Nephron (organoid): ENCODE measurements at regions not wholly inside any gene's neighbourhood (a gene's known extent, or its start where the extent isn't known, plus 50 kb on each side); places are given as distances from the start of the nearest gene placed in this dataset.

Experiments used
- H3K27ac Mint-ChIP-seq, 3 experiments: 2 replicates each; pipeline ENCODE4 v1.8.0; 2020; ENCODE audit warnings: mixed read lengths in 3 of 3, mild to moderate bottlenecking in 2 of 3, moderate library complexity in 1 of 3
- H3K27me3 Mint-ChIP-seq: 2 replicates; pipeline ENCODE4 v1.8.0; 2021; ENCODE audit warnings: low read depth, mild to moderate bottlenecking, moderate library complexity, mixed read lengths
- H3K36me3 Mint-ChIP-seq: 2 replicates; pipeline ENCODE4 v1.8.0; 2020; ENCODE audit warnings: low read depth, mixed read lengths
- H3K4me1 Mint-ChIP-seq: 2 replicates; pipeline ENCODE4 v1.8.0; 2020; ENCODE audit warnings: mixed read lengths
- H3K4me3 Mint-ChIP-seq, 3 experiments: 2 replicates each; pipeline ENCODE4 v1.8.0; 2020; ENCODE audit warnings: mild to moderate bottlenecking in 3 of 3, mixed read lengths in 3 of 3, moderate library complexity in 2 of 3
- H3K9me3 Mint-ChIP-seq: 2 replicates; pipeline ENCODE4 v1.8.0; 2020; ENCODE audit warnings: mixed read lengths
- TF ChIP-seq, protein P1 (sequence below), 3 experiments: fragments of 200-600 bp; sonication (generic); IDR thresholded peaks; one replicate each; pipeline ENCODE4 v1.5.0; 2021; ENCODE audit warnings: antibody characterized with exemption in 3 of 3; ENCODE audit not compliant: unreplicated experiment in 3 of 3

DNA sequence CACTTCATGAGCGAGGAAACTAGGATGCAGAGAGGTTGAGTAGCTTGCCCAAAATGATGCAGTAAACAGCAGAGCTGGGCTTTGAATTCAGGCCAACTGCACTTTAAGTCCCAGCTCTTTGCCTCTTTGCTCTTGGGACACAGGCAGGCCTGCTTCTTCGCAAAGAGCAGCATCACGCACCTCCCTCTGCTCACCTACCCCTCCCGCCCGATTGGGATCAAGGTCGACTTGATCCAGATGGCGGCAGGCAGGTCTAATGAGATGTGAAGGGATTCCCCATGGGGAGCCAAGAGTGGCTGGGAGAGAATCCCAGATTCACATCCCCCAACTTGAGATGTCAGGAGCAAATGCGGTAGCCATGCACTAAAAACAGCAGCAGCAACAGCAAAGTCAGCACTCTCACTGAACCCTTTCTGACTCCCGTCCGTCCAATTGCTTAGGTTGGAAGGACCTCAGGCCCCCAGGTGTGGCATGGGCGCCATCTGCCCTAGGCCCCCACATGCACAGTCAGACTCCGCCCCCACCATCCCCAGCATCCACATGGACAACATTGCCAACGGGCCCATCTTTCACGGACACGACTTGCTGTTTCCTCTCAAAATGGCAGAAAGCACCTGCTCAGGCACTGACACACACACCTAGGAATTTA, 84.3 kb upstream of the MAP4K4 start:
- TF ChIP-seq, protein P1, sequence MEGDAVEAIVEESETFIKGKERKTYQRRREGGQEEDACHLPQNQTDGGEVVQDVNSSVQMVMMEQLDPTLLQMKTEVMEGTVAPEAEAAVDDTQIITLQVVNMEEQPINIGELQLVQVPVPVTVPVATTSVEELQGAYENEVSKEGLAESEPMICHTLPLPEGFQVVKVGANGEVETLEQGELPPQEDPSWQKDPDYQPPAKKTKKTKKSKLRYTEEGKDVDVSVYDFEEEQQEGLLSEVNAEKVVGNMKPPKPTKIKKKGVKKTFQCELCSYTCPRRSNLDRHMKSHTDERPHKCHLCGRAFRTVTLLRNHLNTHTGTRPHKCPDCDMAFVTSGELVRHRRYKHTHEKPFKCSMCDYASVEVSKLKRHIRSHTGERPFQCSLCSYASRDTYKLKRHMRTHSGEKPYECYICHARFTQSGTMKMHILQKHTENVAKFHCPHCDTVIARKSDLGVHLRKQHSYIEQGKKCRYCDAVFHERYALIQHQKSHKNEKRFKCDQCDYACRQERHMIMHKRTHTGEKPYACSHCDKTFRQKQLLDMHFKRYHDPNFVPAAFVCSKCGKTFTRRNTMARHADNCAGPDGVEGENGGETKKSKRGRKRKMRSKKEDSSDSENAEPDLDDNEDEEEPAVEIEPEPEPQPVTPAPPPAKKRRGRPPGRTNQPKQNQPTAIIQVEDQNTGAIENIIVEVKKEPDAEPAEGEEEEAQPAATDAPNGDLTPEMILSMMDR (IDR thresholded peaks at IDR 0.05; ENCODE audit: unreplicated experiment in 3 of 3) = no peak
- H3K9me3 Mint-ChIP-seq = peaks cover 9% of the 10 kb centered on the region
- H3K36me3 Mint-ChIP-seq = no peaks in the 10 kb centered on the region
- H3K27ac Mint-ChIP-seq = no peak overlapping the region
- H3K4me1 Mint-ChIP-seq = peaks cover 41% of the 10 kb centered on the region
- H3K4me3 Mint-ChIP-seq = no peak overlapping the region
- peaks cover 8% of the 10 kb centered on the region for H3K27me3 Mint-ChIP-seq

DNA sequence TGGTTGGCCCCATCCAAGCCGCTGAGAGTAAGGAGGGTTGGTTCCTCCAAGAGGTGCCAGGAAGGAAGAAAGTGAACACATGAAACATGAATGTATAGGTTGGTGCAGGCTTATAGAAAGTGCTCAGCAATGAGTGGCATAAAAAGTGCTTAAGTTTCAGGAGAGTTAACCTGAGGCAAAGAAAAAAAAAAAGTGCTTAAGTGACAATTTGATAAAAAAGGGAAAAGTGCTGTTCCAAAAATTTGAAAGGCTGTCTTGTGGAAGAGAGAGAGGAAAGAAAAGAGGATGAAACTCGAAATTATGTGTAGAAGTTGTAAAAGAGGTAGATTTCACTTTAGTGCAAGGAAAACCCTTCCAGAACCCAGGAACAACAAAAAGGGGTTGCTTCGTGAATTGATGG, 85.5 kb upstream of the MAP4K4 start:
- no peak overlapping the region for H3K27ac Mint-ChIP-seq
- H3K4me1 Mint-ChIP-seq = peaks cover 30% of the 10 kb centered on the region
- H3K4me3 Mint-ChIP-seq = no peak overlapping the region
- H3K9me3 Mint-ChIP-seq = peaks cover 14% of the 10 kb centered on the region
- H3K36me3 Mint-ChIP-seq = no peaks in the 10 kb centered on the region
- H3K27me3 Mint-ChIP-seq = peaks cover 3% of the 10 kb centered on the region
- TF ChIP-seq, protein P1 (IDR thresholded peaks at IDR 0.05; ENCODE audit: unreplicated experiment in 3 of 3) = no peak

DNA sequence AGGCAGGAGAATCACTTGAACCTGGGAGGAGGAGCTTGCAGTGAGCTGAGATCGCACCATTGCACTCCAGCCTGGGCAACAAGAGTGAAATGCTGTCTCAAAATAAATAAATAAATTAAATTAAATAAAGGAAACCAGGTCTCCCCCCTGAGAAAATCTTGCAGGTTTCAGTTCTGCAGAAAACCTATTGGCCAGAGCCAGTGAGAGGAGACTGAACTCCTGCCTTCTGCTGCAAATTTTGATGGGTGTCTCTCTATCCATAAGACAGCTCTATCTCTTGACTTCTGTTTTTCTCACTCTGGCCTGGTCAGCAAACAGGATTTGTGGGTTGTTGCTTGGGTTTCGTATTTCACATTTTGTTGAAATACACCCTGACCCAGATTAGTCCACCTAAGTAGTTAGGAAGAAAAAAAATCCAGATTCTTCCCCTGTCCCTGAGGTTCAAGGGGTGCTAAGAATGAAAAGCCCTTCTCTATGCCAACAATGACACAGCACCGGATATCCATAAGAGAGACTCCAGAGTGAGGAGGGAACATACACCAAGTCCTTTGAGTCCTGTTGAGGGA, 86.7 kb upstream of the MAP4K4 start:
- TF ChIP-seq, protein P1 (IDR thresholded peaks at IDR 0.05; ENCODE audit: unreplicated experiment in 3 of 3) = no peak
- no peaks in the 10 kb centered on the region for H3K36me3 Mint-ChIP-seq
- H3K4me1 Mint-ChIP-seq = peaks cover 19% of the 10 kb centered on the region
- H3K27me3 Mint-ChIP-seq = peaks cover 3% of the 10 kb centered on the region
- no peak overlapping the region for H3K4me3 Mint-ChIP-seq
- peaks cover 21% of the 10 kb centered on the region for H3K9me3 Mint-ChIP-seq
- H3K27ac Mint-ChIP-seq = no peak overlapping the region

DNA sequence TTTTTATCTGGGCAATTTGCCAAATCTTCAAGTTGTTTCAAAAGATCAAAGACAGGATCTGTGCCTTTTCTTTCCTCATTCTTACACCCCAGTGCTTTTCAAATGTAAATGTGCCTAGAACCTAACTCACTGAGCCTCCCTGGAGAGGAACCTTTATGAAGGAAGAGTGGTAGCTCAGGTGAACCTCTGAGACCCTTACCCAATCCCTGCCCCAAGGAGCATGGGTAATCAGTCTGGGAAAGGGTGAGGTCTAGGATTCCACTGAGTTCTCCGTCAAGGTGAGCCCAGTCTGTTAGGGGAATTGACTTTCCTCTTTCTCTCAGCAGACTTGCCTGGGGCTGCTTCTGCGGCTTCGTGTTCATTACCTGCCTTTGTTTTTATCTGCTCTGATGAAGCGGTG, 88.1 kb upstream of the MAP4K4 start:
- H3K4me3 Mint-ChIP-seq = no peak overlapping the region
- H3K9me3 Mint-ChIP-seq = peaks cover 27% of the 10 kb centered on the region
- no peaks in the 10 kb centered on the region for H3K36me3 Mint-ChIP-seq
- H3K27me3 Mint-ChIP-seq = peaks cover 3% of the 10 kb centered on the region
- H3K4me1 Mint-ChIP-seq = peaks cover 12% of the 10 kb centered on the region
- TF ChIP-seq, protein P1 (IDR thresholded peaks at IDR 0.05; ENCODE audit: unreplicated experiment in 3 of 3) = no peak
- H3K27ac Mint-ChIP-seq = no peak overlapping the region

DNA sequence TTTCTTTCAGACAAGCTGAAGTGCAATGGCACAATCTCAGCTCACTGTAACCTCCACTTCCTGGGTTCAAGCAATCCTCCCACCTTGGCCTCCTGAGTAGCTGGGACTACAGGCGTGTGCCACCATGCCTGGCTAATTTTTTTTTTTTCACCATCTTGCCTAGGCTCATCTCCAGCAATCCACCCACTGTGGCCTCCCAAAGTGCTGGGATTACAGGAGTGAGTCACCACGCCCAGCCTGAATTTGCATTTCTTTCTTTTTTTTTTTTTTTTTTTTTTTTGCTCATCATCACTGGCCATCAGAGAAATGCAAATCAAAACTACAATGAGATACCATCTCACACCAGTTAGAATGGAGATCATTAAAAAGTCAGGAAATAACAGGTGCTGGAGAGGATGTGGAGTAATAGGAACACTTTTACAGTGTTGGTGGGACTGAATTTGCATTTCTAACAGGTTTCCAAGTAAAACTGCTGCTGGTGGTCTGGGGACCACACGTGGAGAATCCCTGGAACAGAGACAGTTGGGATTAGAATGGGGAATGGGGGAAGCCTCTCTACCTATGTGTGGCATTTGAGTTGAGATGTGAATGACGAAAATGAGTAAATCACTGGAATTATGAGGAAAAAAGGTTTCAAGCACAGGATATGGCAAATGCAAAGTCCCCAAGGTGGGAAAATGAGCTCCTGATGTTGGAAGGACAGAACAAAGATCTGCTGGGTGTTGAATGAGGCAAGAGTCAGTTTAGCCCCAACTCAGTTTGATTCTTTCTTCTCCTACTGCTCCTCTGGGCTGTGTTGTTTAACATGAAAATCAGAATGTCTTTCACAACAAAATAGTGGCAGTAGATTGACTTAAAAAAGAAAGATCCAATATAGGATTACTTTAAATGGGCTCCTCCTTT, 88.8 kb upstream of the MAP4K4 start:
- Mint-ChIP-seq H3K4me1 (peaks cover 10% of the 10 kb centered on the region), H3K36me3 (no peaks in the 10 kb centered on the region), H3K4me3 (no peak overlapping the region), H3K27ac (no peak overlapping the region), H3K27me3 (peaks cover 3% of the 10 kb centered on the region), H3K9me3 (peaks cover 27% of the 10 kb centered on the region)
- TF ChIP-seq, protein P1 (IDR thresholded peaks at IDR 0.05; ENCODE audit: unreplicated experiment in 3 of 3) = no peak
